B cell (primary cell): ENCODE measurements at regions not wholly inside any gene's neighbourhood (a gene's known extent, or its start where the extent isn't known, plus 50 kb on each side); places are given as distances from the start of the nearest gene placed in this dataset.
"Not testable (repeated sequence)": the region's sequence is repeated elsewhere in the genome, so short reads cannot be mapped to it uniquely, and the experiment has no call there.

ENCODE experiments used
- ATAC-seq: fragments of 200-7000 bp; cut with Tn5 transposase; one replicate; pipeline ENCODE4 v1.10.0; 2021; ENCODE audit warnings: low read depth, mild to moderate bottlenecking, moderate number of reproducible peaks, moderate library complexity
- CTCF ChIA-PET: fragments of 350-600 bp; sonication (Branson Sonifier 250); formaldehyde crosslinking; loops from one replicate; lab custom pipeline; 2021; ENCODE audit warnings: antibody characterized with exemption, inconsistent platforms; lab: Charles Lee
- POLR2A ChIA-PET: fragments of 350-600 bp; sonication (Branson Sonifier 250); formaldehyde crosslinking; loops from one replicate; lab custom pipeline; 2021; ENCODE audit warnings: antibody characterized with exemption; lab: Charles Lee
- DNase-seq: peaks from one replicate; pipeline ENCODE4 v3.0.0; 2013
- H2AFZ ChIP-seq: 2 replicates; pipeline ENCODE4 v1.6.1; 2012; ENCODE audit warnings: mild to moderate bottlenecking, low read depth, low read length; ENCODE audit not compliant: insufficient read depth, poor library complexity, severe bottlenecking
- H3K27ac ChIP-seq, 2 donors: 1 replicate in 1 of 2; 2 replicates in 1 of 2; pipeline ENCODE4 v1.5.1; 2012 to 2013; ENCODE audit warnings: low read length in 2 of 2, mild to moderate bottlenecking in 2 of 2, moderate library complexity in 1 of 2
- H3K27me3 ChIP-seq, 4 experiments: fragments of 200-600 bp in 1 of 4; sonication (generic) in 1 of 4; replicated peaks in 1 of 4; 1 replicate in 2 of 4; 2 replicates in 2 of 4; pipeline versions ENCODE4 v1.6.1 to v1.7.0; 2013 to 2016; ENCODE audit warnings: low read length in 3 of 4, mild to moderate bottlenecking in 2 of 4, mixed read lengths in 1 of 4, moderate library complexity in 1 of 4; ENCODE audit not compliant: insufficient read depth in 4 of 4, control insufficient read depth in 3 of 4; ENCODE audit errors: control extremely low read depth in 1 of 4
- H3K36me3 ChIP-seq, 2 experiments: replicated peaks in 1 of 2; 1 replicate in 1 of 2; 2 replicates in 1 of 2; pipeline versions ENCODE4 v1.6.1 to v1.7.1; 2013; ENCODE audit warnings: low read length in 1 of 2; ENCODE audit not compliant: insufficient read depth in 2 of 2, control insufficient read depth in 1 of 2; ENCODE audit errors: control extremely low read depth in 1 of 2, extremely low read depth in 1 of 2
- H3K4me1 ChIP-seq, 2 donors: fragments of 200-600 bp in 1 of 2; sonication (generic) in 1 of 2; 1 replicate in 1 of 2; 2 replicates in 1 of 2; pipeline versions ENCODE4 v1.5.1 to v1.6.1; 2013 to 2017; ENCODE audit warnings: low read length in 2 of 2; ENCODE audit not compliant: control insufficient read depth in 2 of 2, insufficient read depth in 2 of 2
- H3K4me2 ChIP-seq: replicated peaks from 2 replicates; pipeline ENCODE3; 2012; ENCODE audit warnings: mild to moderate bottlenecking, low read depth, low read length; ENCODE audit not compliant: poor library complexity, severe bottlenecking
- H3K4me3 ChIP-seq, 5 experiments: fragments of 200-600 bp in 1 of 5; sonication (generic) in 1 of 5; 1 replicate in 3 of 5; 2 replicates in 2 of 5; pipeline versions ENCODE4 v1.5.1 to v1.7.0; 2011 to 2016; ENCODE audit warnings: low read length in 4 of 5, mild to moderate bottlenecking in 4 of 5, low read depth in 2 of 5, control low read depth in 1 of 5, moderate library complexity in 1 of 5; ENCODE audit not compliant: insufficient read depth in 1 of 5; ENCODE audit errors: control extremely low read depth in 1 of 5, extremely low read depth in 1 of 5
- H3K79me2 ChIP-seq: fragments of 200-600 bp; sonication (generic); one replicate; pipeline ENCODE4 v1.6.0; 2016; ENCODE audit warnings: low read length; ENCODE audit not compliant: control insufficient read depth, insufficient read depth
- H3K9ac ChIP-seq: fragments of 200-600 bp; sonication (generic); 2 replicates; pipeline ENCODE4 v1.6.1; 2017; ENCODE audit warnings: mild to moderate bottlenecking, low read length, moderate library complexity
- H3K9me3 ChIP-seq, 3 donors: one replicate each; pipeline versions ENCODE4 v1.6.1 to v1.7.1; 2013; ENCODE audit warnings: low read length in 2 of 3; ENCODE audit not compliant: control insufficient read depth in 2 of 3, insufficient read depth in 1 of 3; ENCODE audit errors: control extremely low read depth in 1 of 3
- H4K20me1 ChIP-seq: 2 replicates; pipeline ENCODE4 v1.6.0; 2012; ENCODE audit warnings: mild to moderate bottlenecking, low read length; ENCODE audit not compliant: insufficient read depth, control insufficient read depth, poor library complexity, severe bottlenecking
- H3K27ac Mint-ChIP-seq: one replicate; pipeline ENCODE4 v1.8.0; 2021; ENCODE audit warnings: mixed read lengths
- H3K27me3 Mint-ChIP-seq: one replicate; pipeline ENCODE4 v1.8.0; 2021; ENCODE audit warnings: mixed read lengths
- H3K4me1 Mint-ChIP-seq: one replicate; pipeline ENCODE4 v1.8.0; 2021; ENCODE audit warnings: mixed read lengths
- H3K4me3 Mint-ChIP-seq: one replicate; pipeline ENCODE4 v1.8.0; 2021; ENCODE audit warnings: mixed read lengths
- H3K9me3 Mint-ChIP-seq: one replicate; pipeline ENCODE4 v1.8.0; 2022; ENCODE audit warnings: mixed read lengths; ENCODE audit not compliant: insufficient read depth
- EZH2 ChIP-seq: IDR thresholded peaks from 2 replicates; pipeline ENCODE4 v1.6.1; 2012; ENCODE audit warnings: borderline replicate concordance, low read depth, mild to moderate bottlenecking, moderate library complexity, low read length; ENCODE audit not compliant: insufficient read depth, poor library complexity, severe bottlenecking
- WGBS: methylation state at CpG from one replicate; pipeline ENCODE4 v1.1.5; 2013; ENCODE audit warnings: missing lambda C conversion rate; ENCODE audit not compliant: insufficient coverage; 5-methylcytosine and 5-hydroxymethylcytosine counted together
- intact Hi-C: fragments of 100-400 bp; cut with micrococcal nuclease; formaldehyde crosslinking; loops from one replicate; pipeline ENCODE4 v1.10.0; 2022
- TF ChIP-seq, protein P1 (sequence below): fragments of 200-600 bp; IDR thresholded peaks from one replicate; pipeline ENCODE4 v1.8.0; 2022; ENCODE audit warnings: antibody characterized with exemption, mild to moderate bottlenecking

DNA sequence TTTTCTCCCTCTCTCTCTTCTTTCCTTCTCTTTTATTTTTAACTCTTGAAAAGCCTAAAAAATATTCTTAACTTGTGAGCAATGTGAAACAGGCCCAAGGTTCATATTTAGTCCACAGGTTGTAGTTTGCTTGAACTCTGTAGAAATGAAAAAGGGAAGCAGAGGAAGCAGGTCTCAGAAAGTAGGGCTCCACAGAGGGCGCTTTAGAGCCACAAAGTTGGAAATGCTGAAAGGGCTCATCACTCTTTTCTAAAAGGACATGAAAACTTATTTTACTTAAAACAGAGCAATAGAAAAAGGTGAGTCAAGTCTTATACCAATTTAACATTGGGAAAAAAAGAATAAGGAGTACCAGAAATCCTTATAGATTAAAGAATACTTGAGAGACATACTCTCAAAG lies 247.0 kb downstream of the USP25 start:
- H3K9ac ChIP-seq, result no peak overlapping the region
- peaks cover 0 to 1% (median 0%) of the 10 kb centered on the region in 3 donors for H3K9me3 ChIP-seq
- H3K27ac ChIP-seq, result no peak overlapping the region
- intact Hi-C loops, result no loop called here
- Mint-ChIP-seq H3K4me1 (no peaks in the 10 kb centered on the region), H3K27me3 (no peaks in the 10 kb centered on the region), H3K27ac (no peak overlapping the region), H3K9me3 (no peaks in the 10 kb centered on the region), H3K4me3 (no peak overlapping the region)
- ATAC-seq, result no peak
- DNase-seq, result no peak
- CTCF ChIA-PET, result no interaction called here
- no peaks in the 10 kb centered on the region for H3K79me2 ChIP-seq
- WGBS, result no CpG with 5 or more reads among the region's 1 CpG
- no peaks in the 10 kb centered on the region for H3K4me1 ChIP-seq
- H3K27me3 ChIP-seq, result no peaks in the 10 kb centered on the region
- no peak for TF ChIP-seq EZH2
- TF ChIP-seq, protein P1, sequence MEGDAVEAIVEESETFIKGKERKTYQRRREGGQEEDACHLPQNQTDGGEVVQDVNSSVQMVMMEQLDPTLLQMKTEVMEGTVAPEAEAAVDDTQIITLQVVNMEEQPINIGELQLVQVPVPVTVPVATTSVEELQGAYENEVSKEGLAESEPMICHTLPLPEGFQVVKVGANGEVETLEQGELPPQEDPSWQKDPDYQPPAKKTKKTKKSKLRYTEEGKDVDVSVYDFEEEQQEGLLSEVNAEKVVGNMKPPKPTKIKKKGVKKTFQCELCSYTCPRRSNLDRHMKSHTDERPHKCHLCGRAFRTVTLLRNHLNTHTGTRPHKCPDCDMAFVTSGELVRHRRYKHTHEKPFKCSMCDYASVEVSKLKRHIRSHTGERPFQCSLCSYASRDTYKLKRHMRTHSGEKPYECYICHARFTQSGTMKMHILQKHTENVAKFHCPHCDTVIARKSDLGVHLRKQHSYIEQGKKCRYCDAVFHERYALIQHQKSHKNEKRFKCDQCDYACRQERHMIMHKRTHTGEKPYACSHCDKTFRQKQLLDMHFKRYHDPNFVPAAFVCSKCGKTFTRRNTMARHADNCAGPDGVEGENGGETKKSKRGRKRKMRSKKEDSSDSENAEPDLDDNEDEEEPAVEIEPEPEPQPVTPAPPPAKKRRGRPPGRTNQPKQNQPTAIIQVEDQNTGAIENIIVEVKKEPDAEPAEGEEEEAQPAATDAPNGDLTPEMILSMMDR, result no peak
- H3K36me3 ChIP-seq, result no peaks in the 10 kb centered on the region
- H3K4me2 ChIP-seq, result no peak overlapping the region
- H2AFZ ChIP-seq, result no peak overlapping the region
- POLR2A ChIA-PET, result no interaction called here
- H4K20me1 ChIP-seq, result no peaks in the 10 kb centered on the region
- no peak overlapping the region for H3K4me3 ChIP-seq

DNA sequence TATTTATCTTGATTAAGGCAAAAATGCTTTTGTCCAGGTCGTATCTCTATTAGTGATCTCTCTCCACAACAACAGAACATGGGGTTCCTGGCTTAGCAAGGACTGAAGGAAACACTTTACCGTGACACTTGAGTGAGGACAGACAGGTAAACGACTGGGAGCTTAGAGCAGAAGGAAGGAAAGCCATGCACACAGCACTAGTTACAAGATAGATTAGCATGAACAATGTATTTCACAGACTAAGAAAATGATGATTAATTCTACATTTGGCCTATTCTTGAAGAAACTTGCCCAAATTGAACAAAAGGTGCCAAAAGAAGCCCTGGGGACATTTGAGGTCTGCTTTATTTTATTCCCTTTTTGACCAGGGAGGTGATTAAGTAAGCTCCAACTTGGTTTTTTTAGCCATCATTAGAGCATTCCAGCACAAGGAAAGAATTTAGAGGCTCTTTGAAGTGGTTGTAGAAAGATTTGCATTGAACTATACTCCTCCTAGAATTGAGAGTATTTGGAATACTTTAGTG lies 248.5 kb downstream of the USP25 start:
- ChIA-PET CTCF (no interaction called here), POLR2A (no interaction called here)
- no CpG with 5 or more reads among the region's 3 CpGs for WGBS
- intact Hi-C loops, result no loop called here
- no peaks in the 10 kb centered on the region for H3K79me2 ChIP-seq
- Mint-ChIP-seq H3K9me3 (no peaks in the 10 kb centered on the region), H3K27ac (no peak overlapping the region), H3K4me1 (no peaks in the 10 kb centered on the region), H3K4me3 (no peak overlapping the region), H3K27me3 (no peaks in the 10 kb centered on the region)
- H3K9ac ChIP-seq, result no peak overlapping the region
- TF ChIP-seq, protein P1, result no peak
- TF ChIP-seq EZH2, result no peak
- no peaks in the 10 kb centered on the region for H3K36me3 ChIP-seq
- no peak overlapping the region for H3K4me2 ChIP-seq
- no peak overlapping the region for H2AFZ ChIP-seq
- H3K4me1 ChIP-seq, result no peaks in the 10 kb centered on the region
- no peaks in the 10 kb centered on the region for H4K20me1 ChIP-seq
- no peak for ATAC-seq
- peaks cover 0 to 1% (median 0%) of the 10 kb centered on the region in 3 donors for H3K9me3 ChIP-seq
- H3K27ac ChIP-seq, result no peak overlapping the region
- no peak for DNase-seq
- H3K4me3 ChIP-seq, result no peak overlapping the region
- H3K27me3 ChIP-seq, result no peaks in the 10 kb centered on the region

DNA sequence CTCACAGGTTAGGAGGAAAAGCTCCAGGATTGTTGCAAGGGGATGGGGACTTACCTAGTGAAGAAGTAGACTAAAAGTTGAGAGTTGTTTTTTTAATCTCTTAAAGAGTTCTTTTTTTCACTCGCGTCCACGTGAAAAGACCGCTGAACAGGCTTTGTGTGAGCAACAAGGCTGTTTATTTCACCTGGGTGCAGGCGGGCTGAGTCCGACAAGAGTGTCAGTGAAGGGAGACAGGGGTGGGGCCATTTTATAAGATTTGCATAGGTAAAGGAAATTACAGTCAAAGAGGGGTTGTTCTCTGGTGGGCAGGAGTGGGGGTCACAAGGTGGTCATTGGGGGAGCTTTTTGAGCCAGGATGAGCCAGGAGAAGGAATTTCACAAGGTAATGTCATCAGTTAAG lies 249.7 kb downstream of the USP25 start:
- H4K20me1 ChIP-seq, H2AFZ ChIP-seq, H3K27me3 Mint-ChIP-seq, H3K27ac Mint-ChIP-seq, H3K4me3 Mint-ChIP-seq, H3K9me3 Mint-ChIP-seq, H3K4me1 ChIP-seq, H3K27me3 ChIP-seq, H3K9me3 ChIP-seq, H3K4me1 Mint-ChIP-seq, intact Hi-C loops, H3K36me3 ChIP-seq, DNase-seq, ATAC-seq, H3K27ac ChIP-seq, CTCF ChIA-PET, H3K4me3 ChIP-seq, H3K9ac ChIP-seq, POLR2A ChIA-PET, H3K4me2 ChIP-seq, H3K79me2 ChIP-seq: not testable (repeated sequence)
- 99% methylated on average over 6 of the region's 6 CpGs for WGBS
